ENCODE measurements at regions not wholly inside any gene's neighbourhood (a gene's known extent, or its start where the extent isn't known, plus 50 kb on each side); places are given as distances from the start of the nearest gene placed in this dataset.
"Not testable (repeated sequence)": the region's sequence is repeated elsewhere in the genome, so short reads cannot be mapped to it uniquely, and the experiment has no call there.

- 71 to 79% (median 75%) methylated on average over 4 of the region's 4 CpGs for WGBS, 4 donors
- Histone ChIP-seq H3K4me3 (no peak overlapping the region), H3K36me3 (replicated peaks in 1 of 2) (no peaks in the 10 kb centered on the region), H3K4me1 (replicated peaks in 1 of 2) (no peaks in the 10 kb centered on the region), H3K27ac (no peak overlapping the region), H3K9me3 (replicated peaks in 1 of 3) (no peaks in the 10 kb centered on the region), H3K27me3 (no peaks in the 10 kb centered on the region)
- TF ChIP-seq POLR2A (IDR thresholded peaks at IDR 0.05), result no peak
- TF ChIP-seq CTCF (IDR thresholded peaks at IDR 0.05), result no peak
- no peak for DNase-seq
- intact Hi-C loops (cut with DNase I), result no loop called here
Measured at GRCh38 chr7:25738528-25738927, 413.5 kb upstream of the NFE2L3 start.

- WGBS, 4 donors, result 76 to 91% (median 83%) methylated on average over 2 of the region's 2 CpGs
- intact Hi-C loops (cut with DNase I), result no loop called here
- H3K27me3 ChIP-seq, result no peaks in the 10 kb centered on the region
- no peaks in the 10 kb centered on the region for H3K9me3 ChIP-seq (replicated peaks in 1 of 3)
- H3K4me1 ChIP-seq (replicated peaks in 1 of 2), result no peaks in the 10 kb centered on the region
- no peaks in the 10 kb centered on the region for H3K36me3 ChIP-seq (replicated peaks in 1 of 2)
- no peak overlapping the region for H3K27ac ChIP-seq
- no peak overlapping the region for H3K4me3 ChIP-seq
- TF ChIP-seq CTCF (IDR thresholded peaks at IDR 0.05) (no peak), POLR2A (IDR thresholded peaks at IDR 0.05) (no peak)
- no peak for DNase-seq
Measured at GRCh38 chr7:25739143-25739542, 412.9 kb upstream of the NFE2L3 start.

GRCh38 chr7:25742316-25742715, 409.7 kb upstream of the NFE2L3 start:
- Histone ChIP-seq H3K27me3 (no peaks in the 10 kb centered on the region), H3K36me3 (replicated peaks in 1 of 2) (no peaks in the 10 kb centered on the region), H3K27ac (no peak overlapping the region), H3K4me3 (no peak overlapping the region), H3K9me3 (replicated peaks in 1 of 3) (no peaks in the 10 kb centered on the region), H3K4me1 (replicated peaks in 1 of 2) (no peaks in the 10 kb centered on the region)
- intact Hi-C loops (cut with DNase I), result no loop called here
- WGBS, 4 donors, result 80 to 83% (median 82%) methylated on average over 3 of the region's 3 CpGs
- no peak for TF ChIP-seq CTCF (IDR thresholded peaks at IDR 0.05)
- TF ChIP-seq POLR2A (IDR thresholded peaks at IDR 0.05), result no peak
- no peak for DNase-seq

GRCh38 chr7:25743670-25744451, 408.1 kb upstream of the NFE2L3 start:
- H3K27me3 ChIP-seq; H3K36me3 ChIP-seq (replicated peaks in 1 of 2); H3K4me3 ChIP-seq; H3K4me1 ChIP-seq (replicated peaks in 1 of 2); H3K27ac ChIP-seq; H3K9me3 ChIP-seq (replicated peaks in 1 of 3); intact Hi-C loops (cut with DNase I); DNase-seq: not testable (repeated sequence)
- 89 to 93% (median 90%) methylated on average over 31 to 33 of the region's 37 CpGs for WGBS, 4 donors

Data from adrenal gland (tissue), 9 donors.